Progenitor cell of endocrine pancreas (in vitro differentiated cells): ENCODE measurements at regions not wholly inside any gene's neighbourhood (a gene's known extent, or its start where the extent isn't known, plus 50 kb on each side); places are given as distances from the start of the nearest gene placed in this dataset.

Source experiments
- DNase-seq: peaks from one replicate; pipeline ENCODE4 v3.0.0; 2021; ENCODE audit warnings: low spot score; ENCODE audit not compliant: unreplicated experiment
- H3K27ac Mint-ChIP-seq: 2 replicates; pipeline ENCODE4 v1.8.0; 2021; ENCODE audit warnings: mild to moderate bottlenecking, moderate library complexity, mixed read lengths
- H3K27me3 Mint-ChIP-seq: 2 replicates; pipeline ENCODE4 v1.8.0; 2021; ENCODE audit warnings: mixed read lengths
- H3K36me3 Mint-ChIP-seq: 2 replicates; pipeline ENCODE4 v1.8.0; 2022; ENCODE audit warnings: mixed read lengths; ENCODE audit not compliant: insufficient read depth
- H3K4me1 Mint-ChIP-seq: 2 replicates; pipeline ENCODE4 v1.8.0; 2021; ENCODE audit warnings: low read depth, mixed read lengths
- H3K4me3 Mint-ChIP-seq: 2 replicates; pipeline ENCODE4 v1.8.0; 2021; ENCODE audit warnings: low read depth, mild to moderate bottlenecking, moderate library complexity, mixed read lengths
- H3K9me3 Mint-ChIP-seq: 2 replicates; pipeline ENCODE4 v1.8.0; 2021; ENCODE audit warnings: low read depth, mixed read lengths
- TF ChIP-seq, protein P1 (sequence below): fragments of 200-600 bp; sonication (generic); IDR thresholded peaks from one replicate; pipeline ENCODE4 v1.5.0; 2021; ENCODE audit warnings: antibody characterized with exemption, mild to moderate bottlenecking; ENCODE audit not compliant: unreplicated experiment

GRCh38 chr7:109158246-109158645, 588.6 kb downstream of the DNAJB9 start:
- Mint-ChIP-seq H3K27me3 (no peaks in the 10 kb centered on the region), H3K36me3 (no peaks in the 10 kb centered on the region), H3K27ac (no peak overlapping the region), H3K4me1 (peaks cover 10% of the 10 kb centered on the region), H3K9me3 (no peaks in the 10 kb centered on the region), H3K4me3 (no peak overlapping the region)
- DNase-seq, result no peak
- TF ChIP-seq, protein P1, sequence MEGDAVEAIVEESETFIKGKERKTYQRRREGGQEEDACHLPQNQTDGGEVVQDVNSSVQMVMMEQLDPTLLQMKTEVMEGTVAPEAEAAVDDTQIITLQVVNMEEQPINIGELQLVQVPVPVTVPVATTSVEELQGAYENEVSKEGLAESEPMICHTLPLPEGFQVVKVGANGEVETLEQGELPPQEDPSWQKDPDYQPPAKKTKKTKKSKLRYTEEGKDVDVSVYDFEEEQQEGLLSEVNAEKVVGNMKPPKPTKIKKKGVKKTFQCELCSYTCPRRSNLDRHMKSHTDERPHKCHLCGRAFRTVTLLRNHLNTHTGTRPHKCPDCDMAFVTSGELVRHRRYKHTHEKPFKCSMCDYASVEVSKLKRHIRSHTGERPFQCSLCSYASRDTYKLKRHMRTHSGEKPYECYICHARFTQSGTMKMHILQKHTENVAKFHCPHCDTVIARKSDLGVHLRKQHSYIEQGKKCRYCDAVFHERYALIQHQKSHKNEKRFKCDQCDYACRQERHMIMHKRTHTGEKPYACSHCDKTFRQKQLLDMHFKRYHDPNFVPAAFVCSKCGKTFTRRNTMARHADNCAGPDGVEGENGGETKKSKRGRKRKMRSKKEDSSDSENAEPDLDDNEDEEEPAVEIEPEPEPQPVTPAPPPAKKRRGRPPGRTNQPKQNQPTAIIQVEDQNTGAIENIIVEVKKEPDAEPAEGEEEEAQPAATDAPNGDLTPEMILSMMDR, result no peak

DNA sequence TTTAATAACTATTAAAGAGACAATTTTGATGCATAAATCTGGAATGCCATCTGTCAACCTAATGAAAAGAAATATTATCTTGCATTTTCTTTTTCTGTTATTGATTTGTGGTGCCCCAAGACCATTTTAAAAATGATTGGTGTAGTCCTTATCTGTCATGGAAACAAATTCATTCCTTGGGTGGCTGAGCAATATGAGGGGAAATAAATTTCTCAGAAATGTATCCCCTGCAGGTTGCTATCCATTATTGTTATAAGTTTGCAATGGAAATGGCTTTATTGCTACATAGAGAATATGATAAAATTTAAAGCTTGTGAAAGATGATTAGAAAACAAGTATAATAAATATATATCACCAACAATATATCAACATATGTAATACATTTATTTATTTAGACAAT, 607.0 kb downstream of the DNAJB9 start:
- Mint-ChIP-seq H3K4me3 (no peak overlapping the region), H3K4me1 (no peaks in the 10 kb centered on the region), H3K9me3 (peaks cover 3% of the 10 kb centered on the region), H3K27ac (no peak overlapping the region), H3K27me3 (no peaks in the 10 kb centered on the region), H3K36me3 (no peaks in the 10 kb centered on the region)
- DNase-seq, result no peak
- TF ChIP-seq, protein P1, result no peak

GRCh38 chr7:109178342-109178741, 608.7 kb downstream of the DNAJB9 start:
- Mint-ChIP-seq H3K9me3 (peaks cover 10% of the 10 kb centered on the region), H3K36me3 (no peaks in the 10 kb centered on the region), H3K27ac (no peak overlapping the region), H3K4me3 (no peak overlapping the region), H3K27me3 (no peaks in the 10 kb centered on the region), H3K4me1 (no peaks in the 10 kb centered on the region)
- no peak for DNase-seq
- TF ChIP-seq, protein P1, result no peak

DNA sequence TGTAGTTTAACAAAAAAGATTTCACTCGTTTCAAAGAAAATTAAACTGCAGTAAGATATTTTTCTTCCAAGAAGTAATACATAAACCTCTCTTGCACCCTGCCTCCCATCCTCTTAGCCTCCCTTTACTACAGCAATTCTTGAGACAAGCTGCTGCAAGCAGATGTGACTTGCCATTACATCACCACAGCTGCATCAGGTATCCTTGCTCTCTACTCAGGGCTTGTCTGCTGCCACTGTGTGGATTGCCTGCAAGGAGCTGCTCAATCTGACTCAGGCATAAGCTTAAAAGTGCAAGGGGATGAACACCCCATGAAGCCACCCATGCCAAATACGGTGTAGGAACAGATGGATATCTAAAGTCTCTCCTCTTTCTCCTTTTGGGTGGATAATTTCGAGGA, 609.9 kb downstream of the DNAJB9 start:
- Mint-ChIP-seq H3K9me3 (peaks cover 19% of the 10 kb centered on the region), H3K4me3 (no peak overlapping the region), H3K4me1 (no peaks in the 10 kb centered on the region), H3K27me3 (no peaks in the 10 kb centered on the region), H3K27ac (no peak overlapping the region), H3K36me3 (no peaks in the 10 kb centered on the region)
- TF ChIP-seq, protein P1, result no peak
- DNase-seq, result no peak

DNA sequence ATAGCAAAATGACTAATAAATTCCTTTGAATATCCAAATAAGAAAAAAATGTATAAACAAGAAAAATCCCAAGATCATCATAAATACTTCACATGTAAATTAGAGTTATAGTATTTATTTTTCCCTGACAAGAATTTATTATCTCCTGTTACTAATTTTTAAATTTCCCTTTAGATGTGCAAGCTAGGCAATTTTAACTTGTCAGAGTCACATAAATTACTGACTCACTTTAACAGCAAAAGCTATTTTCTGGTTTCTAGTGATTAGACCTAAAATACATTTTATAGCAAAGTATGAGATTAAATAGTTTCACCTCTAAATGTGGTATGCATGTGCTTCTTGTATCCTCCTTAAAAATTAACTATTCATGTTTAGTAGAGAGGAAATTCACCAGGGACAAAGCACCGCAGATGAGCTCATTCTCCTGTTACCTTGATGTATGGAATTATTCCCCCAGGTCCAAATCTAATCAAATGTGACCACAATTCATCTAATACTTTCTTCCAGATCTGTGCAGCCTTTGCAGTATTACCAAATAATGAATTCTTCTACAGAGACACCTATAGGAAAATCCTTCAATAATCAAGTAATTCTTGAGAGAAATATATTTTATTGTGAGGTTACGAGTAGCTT, 621.2 kb downstream of the DNAJB9 start:
- H3K36me3 Mint-ChIP-seq, result no peaks in the 10 kb centered on the region
- TF ChIP-seq, protein P1, result no peak

More for the DNA sequence above, 621.2 kb downstream of the DNAJB9 start:
- Mint-ChIP-seq H3K4me3 (no peak overlapping the region), H3K9me3 (peaks cover 3% of the 10 kb centered on the region), H3K27me3 (no peaks in the 10 kb centered on the region), H3K27ac (no peak overlapping the region), H3K4me1 (no peaks in the 10 kb centered on the region)
- no peak for DNase-seq
